Endothelial cell of umbilical vein (primary cell): ENCODE measurements at regions not wholly inside any gene's neighbourhood (a gene's known extent, or its start where the extent isn't known, plus 50 kb on each side); places are given as distances from the start of the nearest gene placed in this dataset.

Source experiments
- BruUV-seq: library from RNA; stranded (reverse); fragments of 400-500 nt; replicated peaks from 2 replicates; lab custom pipeline; 2021; lab: Mats Ljungman, UMichigan
- CTCF ChIA-PET: fragments of 300-600, 350-600 bp; sonication (Branson Sonifier 250); formaldehyde crosslinking; loops from one replicate; lab custom pipeline; 2021; ENCODE audit warnings: antibody characterized with exemption, inconsistent platforms; lab: Charles Lee
- POLR2A ChIA-PET: fragments of 300-600, 350-600 bp; sonication (Branson Sonifier 250); formaldehyde crosslinking; loops from one replicate; lab custom pipeline; 2021; ENCODE audit warnings: antibody characterized with exemption, inconsistent platforms; lab: Charles Lee
- DNase-seq: peaks from one replicate; pipeline ENCODE4 v3.0.0-alpha.2; 2011; ENCODE audit warnings: low read depth, low spot score
- FAIRE-seq: peaks from 2 replicates; lab custom pipeline; 2011; peaks lifted over from hg19 to GRCh38; lab: Jason Lieb, UNC
- H2AFZ ChIP-seq: 2 replicates; pipeline ENCODE4 v1.6.0; 2012; ENCODE audit warnings: low read depth, low read length, control low read depth, inconsistent platforms
- H3K27ac ChIP-seq: 2 replicates; pipeline ENCODE4 v1.5.1; 2011; ENCODE audit warnings: low read depth, mild to moderate bottlenecking, control low read depth, low read length, moderate library complexity; ENCODE audit not compliant: insufficient read depth
- H3K27me3 ChIP-seq, 2 experiments: 2 replicates each; pipeline versions ENCODE4 v1.6.0 to v1.6.1; 2011; ENCODE audit warnings: low read length in 2 of 2, mixed read lengths in 1 of 2; ENCODE audit not compliant: control insufficient read depth in 2 of 2, insufficient read depth in 2 of 2
- H3K36me3 ChIP-seq, 2 experiments: 2 replicates in 1 of 2; 3 replicates in 1 of 2; pipeline ENCODE4 v1.5.1; 2011; ENCODE audit warnings: low read length in 2 of 2, mild to moderate bottlenecking in 1 of 2, moderate library complexity in 1 of 2; ENCODE audit not compliant: control insufficient read depth in 2 of 2, insufficient read depth in 2 of 2; ENCODE audit errors: extremely low read depth in 1 of 2
- H3K4me1 ChIP-seq: 3 replicates; pipeline ENCODE4 v1.5.1; 2011; ENCODE audit warnings: mild to moderate bottlenecking, low read length; ENCODE audit not compliant: control insufficient read depth, insufficient read depth; ENCODE audit errors: extremely low read depth
- H3K4me2 ChIP-seq: 2 replicates; pipeline ENCODE4 v1.6.1; 2011; ENCODE audit warnings: low read length, control low read depth, mixed read lengths; ENCODE audit not compliant: insufficient read depth
- H3K4me3 ChIP-seq, 3 experiments: fragments of 200-600 bp in 1 of 3; sonication (generic), shearing (Covaris generic) in 1 of 3; replicated peaks in 1 of 3; 2 replicates each; pipeline ENCODE4 v1.5.1; 2011 to 2016; ENCODE audit warnings: control low read depth in 3 of 3, low read length in 3 of 3, mild to moderate bottlenecking in 2 of 3, inconsistent platforms in 1 of 3, low read depth in 1 of 3, moderate library complexity in 1 of 3; ENCODE audit not compliant: insufficient read depth in 1 of 3
- H3K79me2 ChIP-seq: 2 replicates; pipeline ENCODE4 v1.6.0; 2012; ENCODE audit warnings: low read length, inconsistent platforms; ENCODE audit not compliant: control insufficient read depth, insufficient read depth
- H3K9ac ChIP-seq: replicated peaks from 2 replicates; pipeline ENCODE3; 2011; ENCODE audit warnings: low read length, control low read depth; ENCODE audit not compliant: insufficient read depth; ENCODE audit errors: extremely low read depth
- H3K9me1 ChIP-seq: replicated peaks from 3 replicates; pipeline ENCODE4 v1.6.0; 2011; ENCODE audit warnings: mild to moderate bottlenecking, low read length; ENCODE audit not compliant: control insufficient read depth, insufficient read depth; ENCODE audit errors: extremely low read depth
- H3K9me3 ChIP-seq: replicated peaks from 2 replicates; pipeline ENCODE4 v1.5.1; 2012; ENCODE audit warnings: low read length, inconsistent platforms; ENCODE audit not compliant: control insufficient read depth, insufficient read depth
- H4K20me1 ChIP-seq: replicated peaks from 2 replicates; pipeline ENCODE3; 2011; ENCODE audit warnings: mild to moderate bottlenecking, low read length; ENCODE audit not compliant: control insufficient read depth, insufficient read depth; ENCODE audit errors: extremely low read depth
- EZH2 ChIP-seq: IDR thresholded peaks from 2 replicates; pipeline ENCODE4 v1.6.1; 2012; ENCODE audit warnings: borderline replicate concordance, low read depth, mild to moderate bottlenecking, moderate library complexity, low read length, inconsistent platforms; ENCODE audit not compliant: severe bottlenecking
- FOS ChIP-seq: IDR thresholded peaks from 2 replicates; pipeline ENCODE4 v1.6.1; 2011; ENCODE audit warnings: mild to moderate bottlenecking, low read length, moderate library complexity, borderline replicate concordance; ENCODE audit not compliant: insufficient read depth
- GATA2 ChIP-seq: IDR thresholded peaks from 2 replicates; pipeline ENCODE4 v1.7.0; 2011; ENCODE audit warnings: low read depth, mild to moderate bottlenecking, moderate library complexity, mixed read lengths, low read length; ENCODE audit not compliant: insufficient read length, insufficient read depth
- JUN ChIP-seq: IDR thresholded peaks from 2 replicates; pipeline ENCODE4 v1.6.1; 2011; ENCODE audit warnings: borderline replicate concordance, low read depth; ENCODE audit not compliant: insufficient read length, insufficient read depth
- MYC ChIP-seq: IDR thresholded peaks from one replicate; pipeline ENCODE4 v1.6.1; 2011; ENCODE audit warnings: mild to moderate bottlenecking, low read depth, low read length
- POLR2A ChIP-seq: IDR thresholded peaks from 2 replicates; pipeline ENCODE4 v1.6.1; 2012; ENCODE audit warnings: low read depth, mild to moderate bottlenecking, control low read depth, low read length
- POLR2AphosphoS5 ChIP-seq: IDR thresholded peaks from 2 replicates; pipeline ENCODE4 v1.6.1; 2012; ENCODE audit warnings: low read depth, mild to moderate bottlenecking, control low read depth, low read length, moderate library complexity; ENCODE audit not compliant: insufficient read depth
- dilution Hi-C: fragments of 300-500 bp; cut with MboI; formaldehyde crosslinking; loops from one replicate; pipeline ENCODE4 v1.15.0; 2019; ENCODE audit warnings: low sequenced_read_pairs; ENCODE audit not compliant: extremely low pct_ligation_motif_present
- intact Hi-C: fragments of 100-400 bp; cut with micrococcal nuclease; formaldehyde crosslinking; loops from one replicate; pipeline ENCODE4 v1.10.0; 2022
- TF ChIP-seq, protein P1 (sequence below), 2 donors: IDR thresholded peaks; 1 replicate in 1 of 2; 2 replicates in 1 of 2; pipeline ENCODE4 v1.5.1; 2011; ENCODE audit warnings: low read length in 2 of 2, mild to moderate bottlenecking in 2 of 2, moderate library complexity in 2 of 2, control low read depth in 1 of 2, inconsistent platforms in 1 of 2, low read depth in 1 of 2; ENCODE audit not compliant: insufficient read depth in 1 of 2; ENCODE audit errors: extremely low read depth in 1 of 2
- TF ChIP-seq, protein P2 (sequence below): IDR thresholded peaks from 2 replicates; pipeline ENCODE4 v1.6.1; 2011; ENCODE audit not compliant: insufficient read depth, insufficient read length

GRCh38 chr4:183374950-183375555 is 52.8 kb upstream of the CLDN24 start:
- DNase-seq: no peak
- H3K9ac ChIP-seq: no peak overlapping the region
- peaks cover 0 to 4% of the 10 kb centered on the region in 2 experiments for H3K27me3 ChIP-seq
- dilution Hi-C loops: no loop called here
- H3K27ac ChIP-seq: no peak overlapping the region
- no peak for TF ChIP-seq MYC
- TF ChIP-seq POLR2A: no peak
- TF ChIP-seq FOS: no peak
- TF ChIP-seq GATA2: no peak
- TF ChIP-seq POLR2AphosphoS5: no peak
- no peak for TF ChIP-seq JUN
- TF ChIP-seq, protein P1, sequence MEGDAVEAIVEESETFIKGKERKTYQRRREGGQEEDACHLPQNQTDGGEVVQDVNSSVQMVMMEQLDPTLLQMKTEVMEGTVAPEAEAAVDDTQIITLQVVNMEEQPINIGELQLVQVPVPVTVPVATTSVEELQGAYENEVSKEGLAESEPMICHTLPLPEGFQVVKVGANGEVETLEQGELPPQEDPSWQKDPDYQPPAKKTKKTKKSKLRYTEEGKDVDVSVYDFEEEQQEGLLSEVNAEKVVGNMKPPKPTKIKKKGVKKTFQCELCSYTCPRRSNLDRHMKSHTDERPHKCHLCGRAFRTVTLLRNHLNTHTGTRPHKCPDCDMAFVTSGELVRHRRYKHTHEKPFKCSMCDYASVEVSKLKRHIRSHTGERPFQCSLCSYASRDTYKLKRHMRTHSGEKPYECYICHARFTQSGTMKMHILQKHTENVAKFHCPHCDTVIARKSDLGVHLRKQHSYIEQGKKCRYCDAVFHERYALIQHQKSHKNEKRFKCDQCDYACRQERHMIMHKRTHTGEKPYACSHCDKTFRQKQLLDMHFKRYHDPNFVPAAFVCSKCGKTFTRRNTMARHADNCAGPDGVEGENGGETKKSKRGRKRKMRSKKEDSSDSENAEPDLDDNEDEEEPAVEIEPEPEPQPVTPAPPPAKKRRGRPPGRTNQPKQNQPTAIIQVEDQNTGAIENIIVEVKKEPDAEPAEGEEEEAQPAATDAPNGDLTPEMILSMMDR (IDR thresholded peaks at IDR 0.05; ENCODE audit: extremely low read depth in 1 of 2, insufficient read depth in 1 of 2, low read depth in 1 of 2, low read length in 2 of 2): no peak
- TF ChIP-seq, protein P2, sequence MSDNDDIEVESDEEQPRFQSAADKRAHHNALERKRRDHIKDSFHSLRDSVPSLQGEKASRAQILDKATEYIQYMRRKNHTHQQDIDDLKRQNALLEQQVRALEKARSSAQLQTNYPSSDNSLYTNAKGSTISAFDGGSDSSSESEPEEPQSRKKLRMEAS: no peak
- no peak for TF ChIP-seq EZH2
- CTCF ChIA-PET: interaction anchor here (1.4 kb wide), 1 partner anchor 11 kb away, joined by 4 read pairs; no protein-coding TSS in a partner anchor
- H4K20me1 ChIP-seq: no peaks in the 10 kb centered on the region
- no peak overlapping the region for H2AFZ ChIP-seq
- intact Hi-C loops: loop anchor here (2.0 kb wide), 1 partner anchor 20 kb away; no protein-coding TSS in a partner anchor
- H3K79me2 ChIP-seq: no peaks in the 10 kb centered on the region
- no peaks in the 10 kb centered on the region for H3K9me3 ChIP-seq
- H3K4me2 ChIP-seq: no peak overlapping the region
- FAIRE-seq: no peak
- H3K36me3 ChIP-seq: no peaks in the 10 kb centered on the region
- H3K9me1 ChIP-seq: no peaks in the 10 kb centered on the region
- H3K4me3 ChIP-seq: no peak overlapping the region
- POLR2A ChIA-PET: no interaction called here
- BruUV-seq: no TSS peak
- H3K4me1 ChIP-seq: no peaks in the 10 kb centered on the region
